OCI-LY7 (cell line): ENCODE measurements at regions not wholly inside any gene's neighbourhood (a gene's known extent, or its start where the extent isn't known, plus 50 kb on each side); places are given as distances from the start of the nearest gene placed in this dataset.

Experiments used
- EZH2phosphoT487 ChIP-seq: fragments of 200-600 bp; sonication (generic); IDR thresholded peaks from 2 replicates; pipeline ENCODE4 v1.6.1; 2018; ENCODE audit warnings: low read depth, borderline replicate concordance, mild to moderate bottlenecking, mixed run types, antibody characterized with exemption, low read length, moderate library complexity, mixed read lengths
- TF ChIP-seq, protein P1 (sequence below): fragments of 200-600 bp; sonication (generic); conservative IDR thresholded peaks from 2 replicates; pipeline ENCODE4 v1.5.1; 2014; ENCODE audit warnings: mild to moderate bottlenecking, antibody characterized with exemption, low read length, moderate library complexity, mixed read lengths

DNA sequence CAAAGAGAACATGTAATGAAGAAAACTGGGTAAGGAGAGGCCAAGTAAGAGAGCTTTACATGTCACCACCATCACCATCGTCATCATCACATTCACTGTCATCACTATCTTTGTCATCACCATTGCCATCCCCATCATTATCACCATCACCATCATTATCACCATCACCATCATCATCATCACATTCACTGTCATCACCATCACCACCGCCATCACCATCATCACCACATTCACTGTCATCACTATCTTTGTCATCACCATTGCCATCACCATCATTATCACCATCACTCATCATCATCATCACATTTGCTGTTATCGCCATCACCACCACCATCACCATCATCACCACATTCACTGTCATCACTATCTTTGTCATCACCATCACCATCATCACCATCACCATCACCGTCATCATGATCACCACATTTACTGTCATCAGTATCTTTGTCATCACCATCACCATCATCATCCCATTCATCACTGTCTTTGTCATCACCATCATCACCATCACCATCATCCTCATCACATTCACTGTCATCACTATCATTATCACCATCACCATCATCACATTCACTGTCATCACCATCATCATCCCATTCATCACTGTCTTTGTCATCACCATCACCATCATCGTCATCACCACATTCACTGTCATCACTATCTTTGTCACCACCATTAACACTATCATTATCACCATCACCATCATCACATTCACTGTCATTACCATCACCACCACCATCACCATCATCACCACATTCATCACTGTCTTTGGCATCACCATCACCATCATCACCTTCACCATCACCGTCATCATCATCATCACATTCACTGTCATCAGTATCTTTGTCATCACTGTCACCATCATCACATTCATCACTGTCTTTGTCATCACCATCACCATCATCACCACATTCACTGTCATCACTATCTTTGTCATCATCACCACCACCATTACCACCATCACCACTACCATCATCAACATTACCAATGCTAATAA, 172.3 kb downstream of the ERMARD start:
- TF ChIP-seq, protein P1, sequence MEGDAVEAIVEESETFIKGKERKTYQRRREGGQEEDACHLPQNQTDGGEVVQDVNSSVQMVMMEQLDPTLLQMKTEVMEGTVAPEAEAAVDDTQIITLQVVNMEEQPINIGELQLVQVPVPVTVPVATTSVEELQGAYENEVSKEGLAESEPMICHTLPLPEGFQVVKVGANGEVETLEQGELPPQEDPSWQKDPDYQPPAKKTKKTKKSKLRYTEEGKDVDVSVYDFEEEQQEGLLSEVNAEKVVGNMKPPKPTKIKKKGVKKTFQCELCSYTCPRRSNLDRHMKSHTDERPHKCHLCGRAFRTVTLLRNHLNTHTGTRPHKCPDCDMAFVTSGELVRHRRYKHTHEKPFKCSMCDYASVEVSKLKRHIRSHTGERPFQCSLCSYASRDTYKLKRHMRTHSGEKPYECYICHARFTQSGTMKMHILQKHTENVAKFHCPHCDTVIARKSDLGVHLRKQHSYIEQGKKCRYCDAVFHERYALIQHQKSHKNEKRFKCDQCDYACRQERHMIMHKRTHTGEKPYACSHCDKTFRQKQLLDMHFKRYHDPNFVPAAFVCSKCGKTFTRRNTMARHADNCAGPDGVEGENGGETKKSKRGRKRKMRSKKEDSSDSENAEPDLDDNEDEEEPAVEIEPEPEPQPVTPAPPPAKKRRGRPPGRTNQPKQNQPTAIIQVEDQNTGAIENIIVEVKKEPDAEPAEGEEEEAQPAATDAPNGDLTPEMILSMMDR = no peak
- TF ChIP-seq EZH2phosphoT487 = no peak
